WTC11 (cell line): ENCODE measurements at regions not wholly inside any gene's neighbourhood (a gene's known extent, or its start where the extent isn't known, plus 50 kb on each side); places are given as distances from the start of the nearest gene placed in this dataset.
A peak's percentile ranks its signal among the peaks of the same experiment; 100 is the strongest.

Experiments
- ATAC-seq: fragments of 200-7000 bp; cut with Tn5 transposase; 2 replicates; pipeline ENCODE4 v1.10.0; 2021; ENCODE audit warnings: mild to moderate bottlenecking, moderate library complexity
- CTCF ChIA-PET: fragments of 300-600 bp; sonication (Branson Sonifier 250); formaldehyde crosslinking; loops from one replicate; lab custom pipeline; 2021; ENCODE audit warnings: antibody characterized with exemption; lab: Charles Lee
- POLR2A ChIA-PET: fragments of 350-600 bp; sonication (Branson Sonifier 250); formaldehyde crosslinking; loops from one replicate; lab custom pipeline; 2021; ENCODE audit warnings: antibody characterized with exemption; lab: Charles Lee
- DNase-seq: peaks from one replicate; pipeline ENCODE4 v3.0.0; 2021; ENCODE audit warnings: low spot score
- H3K27ac Mint-ChIP-seq: 2 replicates; pipeline ENCODE4 v1.8.0; 2021; ENCODE audit warnings: mixed read lengths
- H3K27me3 Mint-ChIP-seq: 2 replicates; pipeline ENCODE4 v1.8.0; 2021; ENCODE audit warnings: low read depth, mild to moderate bottlenecking, moderate library complexity, mixed read lengths
- H3K36me3 Mint-ChIP-seq: 2 replicates; pipeline ENCODE4 v1.8.0; 2021; ENCODE audit warnings: mixed read lengths
- H3K4me1 Mint-ChIP-seq: 2 replicates; pipeline ENCODE4 v1.8.0; 2022; ENCODE audit warnings: mixed read lengths
- H3K4me3 Mint-ChIP-seq: 2 replicates; pipeline ENCODE4 v1.8.0; 2021; ENCODE audit warnings: mild to moderate bottlenecking, moderate library complexity, mixed read lengths
- H3K9me3 Mint-ChIP-seq: 2 replicates; pipeline ENCODE4 v1.8.0; 2021; ENCODE audit warnings: mixed read lengths
- CREM ChIP-seq: sonication (generic); formaldehyde crosslinking; IDR thresholded peaks from 2 replicates; pipeline ENCODE4 v1.8.1; 2022; ENCODE audit warnings: mild to moderate bottlenecking, missing genetic modification reagents, moderate library complexity
- EMX1 ChIP-seq: fragments of 250-450 bp; sonication (Bioruptor Pico); IDR thresholded peaks from 2 replicates; pipeline ENCODE4 v1.8.0; 2021; ENCODE audit warnings: mild to moderate bottlenecking
- ESRRA ChIP-seq: sonication (generic); formaldehyde crosslinking; IDR thresholded peaks from 2 replicates; pipeline ENCODE4 v1.8.1; 2022; ENCODE audit warnings: mild to moderate bottlenecking, missing genetic modification reagents, borderline replicate concordance
- MXD4 ChIP-seq: fragments of 250-450 bp; sonication (Bioruptor Pico); IDR thresholded peaks from 2 replicates; pipeline ENCODE4 v1.8.0; 2021; ENCODE audit warnings: mild to moderate bottlenecking, moderate library complexity, borderline replicate concordance
- NFE2L1 ChIP-seq: sonication (generic); formaldehyde crosslinking; IDR thresholded peaks from 2 replicates; pipeline ENCODE4 v1.8.1; 2023; ENCODE audit warnings: missing genetic modification reagents
- RELA ChIP-seq: sonication (generic); formaldehyde crosslinking; IDR thresholded peaks from 2 replicates; pipeline ENCODE4 v1.8.1; 2022; ENCODE audit warnings: missing genetic modification reagents, mild to moderate bottlenecking, borderline replicate concordance
- TEAD1 ChIP-seq: sonication (generic); formaldehyde crosslinking; IDR thresholded peaks from 2 replicates; pipeline ENCODE4 v1.8.0; 2022; ENCODE audit warnings: mild to moderate bottlenecking, missing genetic modification reagents
- TEAD4 ChIP-seq: sonication (generic); formaldehyde crosslinking; IDR thresholded peaks from 2 replicates; pipeline ENCODE4 v1.8.0; 2022; ENCODE audit warnings: mild to moderate bottlenecking, missing genetic modification reagents
- ZNF121 ChIP-seq: sonication (generic); formaldehyde crosslinking; IDR thresholded peaks from 2 replicates; pipeline ENCODE4 v1.8.0; 2023; ENCODE audit warnings: missing genetic modification reagents
- TF ChIP-seq, protein P1 (sequence below): sonication (generic); formaldehyde crosslinking; IDR thresholded peaks from 2 replicates; pipeline ENCODE4 v1.8.1; 2023; ENCODE audit warnings: mild to moderate bottlenecking, moderate library complexity, missing genetic modification reagents
- TF ChIP-seq, protein P2 (sequence below): sonication (generic); formaldehyde crosslinking; IDR thresholded peaks from 2 replicates; pipeline ENCODE4 v1.8.1; 2023; ENCODE audit warnings: mild to moderate bottlenecking, missing genetic modification reagents
- TF ChIP-seq, protein P3 (sequence below): fragments of 250-450 bp; sonication (Bioruptor Pico); IDR thresholded peaks from 2 replicates; pipeline ENCODE4 v1.8.0; 2021; ENCODE audit warnings: mild to moderate bottlenecking
- TF ChIP-seq, protein P4 (sequence below): fragments of 250-450 bp; sonication (Bioruptor Pico); IDR thresholded peaks from 2 replicates; pipeline ENCODE4 v2.1.2; 2022; ENCODE audit warnings: mild to moderate bottlenecking, moderate library complexity
- TF ChIP-seq, protein P5 (sequence below): sonication (generic); formaldehyde crosslinking; IDR thresholded peaks from 2 replicates; pipeline ENCODE4 v1.8.0; 2023; ENCODE audit warnings: missing genetic modification reagents
- TF ChIP-seq, protein P6 (sequence below): sonication (generic); formaldehyde crosslinking; conservative IDR thresholded peaks from 2 replicates; pipeline ENCODE4 v1.8.1; 2022; ENCODE audit warnings: mild to moderate bottlenecking, missing genetic modification reagents
- TF ChIP-seq, protein P7 (sequence below): sonication (generic); formaldehyde crosslinking; IDR thresholded peaks from 2 replicates; pipeline ENCODE4 v1.8.0; 2022; ENCODE audit warnings: mild to moderate bottlenecking, missing genetic modification reagents
- TF ChIP-seq, protein P8 (sequence below): sonication (generic); formaldehyde crosslinking; IDR thresholded peaks from 2 replicates; pipeline ENCODE4 v1.8.0; 2022; ENCODE audit warnings: missing genetic modification reagents
- TF ChIP-seq, protein P9 (sequence below): fragments of 200-600 bp; IDR thresholded peaks from 2 replicates; pipeline ENCODE4 v1.8.0; 2022; ENCODE audit warnings: antibody characterized with exemption

DNA sequence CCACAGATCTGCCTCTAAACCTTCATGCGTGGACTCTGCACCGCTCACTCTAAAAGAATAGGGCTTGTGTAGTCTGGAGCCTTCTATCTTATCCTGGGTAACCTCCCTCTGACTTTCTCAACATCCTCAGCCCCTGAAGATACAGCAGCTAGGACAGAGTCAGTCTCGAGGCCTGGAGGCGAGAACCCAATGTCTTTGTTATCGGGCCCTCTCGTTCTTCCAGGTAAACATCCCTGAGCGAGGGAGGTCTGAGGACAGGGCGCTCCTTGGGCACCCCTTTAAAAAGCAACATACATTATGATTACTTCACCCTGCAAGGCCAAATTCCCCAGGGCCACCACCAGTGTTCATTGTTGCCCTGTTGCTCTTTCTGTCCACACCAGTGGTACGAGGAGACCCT is 75.4 kb upstream of the PRNP start (continued):
- TF ChIP-seq TEAD4 (CRISPR knock-in tag) (no peak), RELA (no peak), ZNF121 (CRISPR knock-in tag) (no peak)
- TF ChIP-seq, protein P1, sequence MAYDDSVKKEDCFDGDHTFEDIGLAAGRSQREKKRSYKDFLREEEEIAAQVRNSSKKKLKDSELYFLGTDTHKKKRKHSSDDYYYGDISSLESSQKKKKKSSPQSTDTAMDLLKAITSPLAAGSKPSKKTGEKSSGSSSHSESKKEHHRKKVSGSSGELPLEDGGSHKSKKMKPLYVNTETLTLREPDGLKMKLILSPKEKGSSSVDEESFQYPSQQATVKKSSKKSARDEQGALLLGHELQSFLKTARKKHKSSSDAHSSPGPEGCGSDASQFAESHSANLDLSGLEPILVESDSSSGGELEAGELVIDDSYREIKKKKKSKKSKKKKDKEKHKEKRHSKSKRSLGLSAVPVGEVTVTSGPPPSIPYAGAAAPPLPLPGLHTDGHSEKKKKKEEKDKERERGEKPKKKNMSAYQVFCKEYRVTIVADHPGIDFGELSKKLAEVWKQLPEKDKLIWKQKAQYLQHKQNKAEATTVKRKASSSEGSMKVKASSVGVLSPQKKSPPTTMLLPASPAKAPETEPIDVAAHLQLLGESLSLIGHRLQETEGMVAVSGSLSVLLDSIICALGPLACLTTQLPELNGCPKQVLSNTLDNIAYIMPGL (CRISPR knock-in tag) = no peak
- TF ChIP-seq, protein P2, sequence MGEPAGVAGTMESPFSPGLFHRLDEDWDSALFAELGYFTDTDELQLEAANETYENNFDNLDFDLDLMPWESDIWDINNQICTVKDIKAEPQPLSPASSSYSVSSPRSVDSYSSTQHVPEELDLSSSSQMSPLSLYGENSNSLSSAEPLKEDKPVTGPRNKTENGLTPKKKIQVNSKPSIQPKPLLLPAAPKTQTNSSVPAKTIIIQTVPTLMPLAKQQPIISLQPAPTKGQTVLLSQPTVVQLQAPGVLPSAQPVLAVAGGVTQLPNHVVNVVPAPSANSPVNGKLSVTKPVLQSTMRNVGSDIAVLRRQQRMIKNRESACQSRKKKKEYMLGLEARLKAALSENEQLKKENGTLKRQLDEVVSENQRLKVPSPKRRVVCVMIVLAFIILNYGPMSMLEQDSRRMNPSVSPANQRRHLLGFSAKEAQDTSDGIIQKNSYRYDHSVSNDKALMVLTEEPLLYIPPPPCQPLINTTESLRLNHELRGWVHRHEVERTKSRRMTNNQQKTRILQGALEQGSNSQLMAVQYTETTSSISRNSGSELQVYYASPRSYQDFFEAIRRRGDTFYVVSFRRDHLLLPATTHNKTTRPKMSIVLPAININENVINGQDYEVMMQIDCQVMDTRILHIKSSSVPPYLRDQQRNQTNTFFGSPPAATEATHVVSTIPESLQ (CRISPR knock-in tag) = no peak
- TF ChIP-seq, protein P3, sequence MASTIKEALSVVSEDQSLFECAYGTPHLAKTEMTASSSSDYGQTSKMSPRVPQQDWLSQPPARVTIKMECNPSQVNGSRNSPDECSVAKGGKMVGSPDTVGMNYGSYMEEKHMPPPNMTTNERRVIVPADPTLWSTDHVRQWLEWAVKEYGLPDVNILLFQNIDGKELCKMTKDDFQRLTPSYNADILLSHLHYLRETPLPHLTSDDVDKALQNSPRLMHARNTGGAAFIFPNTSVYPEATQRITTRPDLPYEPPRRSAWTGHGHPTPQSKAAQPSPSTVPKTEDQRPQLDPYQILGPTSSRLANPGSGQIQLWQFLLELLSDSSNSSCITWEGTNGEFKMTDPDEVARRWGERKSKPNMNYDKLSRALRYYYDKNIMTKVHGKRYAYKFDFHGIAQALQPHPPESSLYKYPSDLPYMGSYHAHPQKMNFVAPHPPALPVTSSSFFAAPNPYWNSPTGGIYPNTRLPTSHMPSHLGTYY (CRISPR knock-in tag) = no peak

DNA sequence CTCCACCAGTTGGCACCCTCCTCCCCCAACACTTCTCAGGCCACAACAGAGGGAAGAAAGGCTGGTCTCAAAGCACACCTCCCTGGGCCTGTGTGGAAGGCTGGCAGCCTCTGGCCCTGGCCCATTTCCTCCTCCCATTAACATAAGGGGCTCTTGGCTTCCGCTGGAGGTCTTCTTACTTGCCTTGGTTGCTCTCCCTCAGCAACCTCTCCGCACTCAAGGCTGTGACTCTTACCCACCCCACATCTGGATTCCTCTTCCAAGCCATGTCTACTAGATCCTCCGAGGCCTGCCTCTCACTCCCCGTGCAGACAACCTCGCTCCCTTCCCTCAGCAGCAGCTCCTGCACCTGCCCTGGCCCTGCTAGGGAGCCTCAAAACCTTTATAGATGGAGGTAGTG is 76.7 kb upstream of the PRNP start:
- Mint-ChIP-seq H3K36me3 (no peaks in the 10 kb centered on the region), H3K9me3 (no peaks in the 10 kb centered on the region), H3K27me3 (no peaks in the 10 kb centered on the region), H3K4me1 (peaks cover 9% of the 10 kb centered on the region), H3K4me3 (no peak overlapping the region), H3K27ac (no peak overlapping the region)
- POLR2A ChIA-PET = no interaction called here
- DNase-seq (no peak), ATAC-seq (peak; percentile 33)
- CTCF ChIA-PET = interaction anchor here (1.1 to 3.3 kb wide), 2 partner anchors 111 to 125 kb away, joined by 3 to 16 read pairs; partner anchors contain the start of gene PRND
- TF ChIP-seq MXD4 (CRISPR knock-in tag) = no peak
- TF ChIP-seq, protein P4, sequence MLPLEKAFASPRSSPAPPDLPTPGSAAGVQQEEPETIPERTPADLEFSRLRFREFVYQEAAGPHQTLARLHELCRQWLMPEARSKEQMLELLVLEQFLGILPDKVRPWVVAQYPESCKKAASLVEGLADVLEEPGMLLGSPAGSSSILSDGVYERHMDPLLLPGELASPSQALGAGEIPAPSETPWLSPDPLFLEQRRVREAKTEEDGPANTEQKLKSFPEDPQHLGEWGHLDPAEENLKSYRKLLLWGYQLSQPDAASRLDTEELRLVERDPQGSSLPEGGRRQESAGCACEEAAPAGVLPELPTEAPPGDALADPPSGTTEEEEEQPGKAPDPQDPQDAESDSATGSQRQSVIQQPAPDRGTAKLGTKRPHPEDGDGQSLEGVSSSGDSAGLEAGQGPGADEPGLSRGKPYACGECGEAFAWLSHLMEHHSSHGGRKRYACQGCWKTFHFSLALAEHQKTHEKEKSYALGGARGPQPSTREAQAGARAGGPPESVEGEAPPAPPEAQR = no peak
- TF ChIP-seq, protein P5, sequence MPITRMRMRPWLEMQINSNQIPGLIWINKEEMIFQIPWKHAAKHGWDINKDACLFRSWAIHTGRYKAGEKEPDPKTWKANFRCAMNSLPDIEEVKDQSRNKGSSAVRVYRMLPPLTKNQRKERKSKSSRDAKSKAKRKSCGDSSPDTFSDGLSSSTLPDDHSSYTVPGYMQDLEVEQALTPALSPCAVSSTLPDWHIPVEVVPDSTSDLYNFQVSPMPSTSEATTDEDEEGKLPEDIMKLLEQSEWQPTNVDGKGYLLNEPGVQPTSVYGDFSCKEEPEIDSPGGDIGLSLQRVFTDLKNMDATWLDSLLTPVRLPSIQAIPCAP (CRISPR knock-in tag) = no peak
- TF ChIP-seq, protein P6, sequence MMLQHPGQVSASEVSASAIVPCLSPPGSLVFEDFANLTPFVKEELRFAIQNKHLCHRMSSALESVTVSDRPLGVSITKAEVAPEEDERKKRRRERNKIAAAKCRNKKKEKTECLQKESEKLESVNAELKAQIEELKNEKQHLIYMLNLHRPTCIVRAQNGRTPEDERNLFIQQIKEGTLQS (CRISPR knock-in tag) = no peak
- no peak for TF ChIP-seq EMX1 (CRISPR knock-in tag)
- no peak for TF ChIP-seq NFE2L1 (CRISPR knock-in tag)
- TF ChIP-seq CREM (CRISPR knock-in tag) = no peak
- TF ChIP-seq, protein P7, sequence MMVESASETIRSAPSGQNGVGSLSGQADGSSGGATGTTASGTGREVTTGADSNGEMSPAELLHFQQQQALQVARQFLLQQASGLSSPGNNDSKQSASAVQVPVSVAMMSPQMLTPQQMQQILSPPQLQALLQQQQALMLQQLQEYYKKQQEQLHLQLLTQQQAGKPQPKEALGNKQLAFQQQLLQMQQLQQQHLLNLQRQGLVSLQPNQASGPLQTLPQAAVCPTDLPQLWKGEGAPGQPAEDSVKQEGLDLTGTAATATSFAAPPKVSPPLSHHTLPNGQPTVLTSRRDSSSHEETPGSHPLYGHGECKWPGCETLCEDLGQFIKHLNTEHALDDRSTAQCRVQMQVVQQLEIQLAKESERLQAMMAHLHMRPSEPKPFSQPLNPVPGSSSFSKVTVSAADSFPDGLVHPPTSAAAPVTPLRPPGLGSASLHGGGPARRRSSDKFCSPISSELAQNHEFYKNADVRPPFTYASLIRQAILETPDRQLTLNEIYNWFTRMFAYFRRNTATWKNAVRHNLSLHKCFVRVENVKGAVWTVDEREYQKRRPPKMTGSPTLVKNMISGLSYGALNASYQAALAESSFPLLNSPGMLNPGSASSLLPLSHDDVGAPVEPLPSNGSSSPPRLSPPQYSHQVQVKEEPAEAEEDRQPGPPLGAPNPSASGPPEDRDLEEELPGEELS = no peak
- TF ChIP-seq TEAD1 = no peak
- TF ChIP-seq, protein P8, sequence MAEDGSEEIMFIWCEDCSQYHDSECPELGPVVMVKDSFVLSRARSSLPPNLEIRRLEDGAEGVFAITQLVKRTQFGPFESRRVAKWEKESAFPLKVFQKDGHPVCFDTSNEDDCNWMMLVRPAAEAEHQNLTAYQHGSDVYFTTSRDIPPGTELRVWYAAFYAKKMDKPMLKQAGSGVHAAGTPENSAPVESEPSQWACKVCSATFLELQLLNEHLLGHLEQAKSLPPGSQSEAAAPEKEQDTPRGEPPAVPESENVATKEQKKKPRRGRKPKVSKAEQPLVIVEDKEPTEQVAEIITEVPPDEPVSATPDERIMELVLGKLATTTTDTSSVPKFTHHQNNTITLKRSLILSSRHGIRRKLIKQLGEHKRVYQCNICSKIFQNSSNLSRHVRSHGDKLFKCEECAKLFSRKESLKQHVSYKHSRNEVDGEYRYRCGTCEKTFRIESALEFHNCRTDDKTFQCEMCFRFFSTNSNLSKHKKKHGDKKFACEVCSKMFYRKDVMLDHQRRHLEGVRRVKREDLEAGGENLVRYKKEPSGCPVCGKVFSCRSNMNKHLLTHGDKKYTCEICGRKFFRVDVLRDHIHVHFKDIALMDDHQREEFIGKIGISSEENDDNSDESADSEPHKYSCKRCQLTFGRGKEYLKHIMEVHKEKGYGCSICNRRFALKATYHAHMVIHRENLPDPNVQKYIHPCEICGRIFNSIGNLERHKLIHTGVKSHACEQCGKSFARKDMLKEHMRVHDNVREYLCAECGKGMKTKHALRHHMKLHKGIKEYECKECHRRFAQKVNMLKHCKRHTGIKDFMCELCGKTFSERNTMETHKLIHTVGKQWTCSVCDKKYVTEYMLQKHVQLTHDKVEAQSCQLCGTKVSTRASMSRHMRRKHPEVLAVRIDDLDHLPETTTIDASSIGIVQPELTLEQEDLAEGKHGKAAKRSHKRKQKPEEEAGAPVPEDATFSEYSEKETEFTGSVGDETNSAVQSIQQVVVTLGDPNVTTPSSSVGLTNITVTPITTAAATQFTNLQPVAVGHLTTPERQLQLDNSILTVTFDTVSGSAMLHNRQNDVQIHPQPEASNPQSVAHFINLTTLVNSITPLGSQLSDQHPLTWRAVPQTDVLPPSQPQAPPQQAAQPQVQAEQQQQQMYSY (CRISPR knock-in tag) = no peak
- TF ChIP-seq ESRRA (CRISPR knock-in tag) = no peak
- TF ChIP-seq, protein P2 (CRISPR knock-in tag) = no peak
- TF ChIP-seq, protein P9, sequence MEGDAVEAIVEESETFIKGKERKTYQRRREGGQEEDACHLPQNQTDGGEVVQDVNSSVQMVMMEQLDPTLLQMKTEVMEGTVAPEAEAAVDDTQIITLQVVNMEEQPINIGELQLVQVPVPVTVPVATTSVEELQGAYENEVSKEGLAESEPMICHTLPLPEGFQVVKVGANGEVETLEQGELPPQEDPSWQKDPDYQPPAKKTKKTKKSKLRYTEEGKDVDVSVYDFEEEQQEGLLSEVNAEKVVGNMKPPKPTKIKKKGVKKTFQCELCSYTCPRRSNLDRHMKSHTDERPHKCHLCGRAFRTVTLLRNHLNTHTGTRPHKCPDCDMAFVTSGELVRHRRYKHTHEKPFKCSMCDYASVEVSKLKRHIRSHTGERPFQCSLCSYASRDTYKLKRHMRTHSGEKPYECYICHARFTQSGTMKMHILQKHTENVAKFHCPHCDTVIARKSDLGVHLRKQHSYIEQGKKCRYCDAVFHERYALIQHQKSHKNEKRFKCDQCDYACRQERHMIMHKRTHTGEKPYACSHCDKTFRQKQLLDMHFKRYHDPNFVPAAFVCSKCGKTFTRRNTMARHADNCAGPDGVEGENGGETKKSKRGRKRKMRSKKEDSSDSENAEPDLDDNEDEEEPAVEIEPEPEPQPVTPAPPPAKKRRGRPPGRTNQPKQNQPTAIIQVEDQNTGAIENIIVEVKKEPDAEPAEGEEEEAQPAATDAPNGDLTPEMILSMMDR = no peak
